GM23248 (cell line): ENCODE measurements at regions not wholly inside any gene's neighbourhood (a gene's known extent, or its start where the extent isn't known, plus 50 kb on each side); places are given as distances from the start of the nearest gene placed in this dataset.
"Not testable (repeated sequence)": the region's sequence is repeated elsewhere in the genome, so short reads cannot be mapped to it uniquely, and the experiment has no call there.

Experiments used
- DNase-seq: peaks from one replicate; pipeline ENCODE4 v3.0.0-alpha.2; 2015
- H2AFZ ChIP-seq: fragments of 200-600 bp; sonication (generic); 2 replicates; pipeline ENCODE4 v1.6.1; 2016; ENCODE audit warnings: antibody characterized with exemption
- H3F3A ChIP-seq: fragments of 200-600 bp; sonication (generic); 2 replicates; pipeline ENCODE4 v1.6.1; 2016; ENCODE audit warnings: mild to moderate bottlenecking, antibody characterized with exemption, mixed run types; ENCODE audit not compliant: insufficient read depth
- H3K27ac ChIP-seq: fragments of 200-600 bp; sonication (generic); 2 replicates; pipeline ENCODE4 v1.5.1; 2016; ENCODE audit warnings: mild to moderate bottlenecking
- H3K27me3 ChIP-seq: fragments of 200-600 bp; sonication (generic); replicated peaks from 2 replicates; pipeline ENCODE4 v1.6.1; 2016; ENCODE audit warnings: mild to moderate bottlenecking; ENCODE audit not compliant: insufficient read depth
- H3K36me3 ChIP-seq: fragments of 200-600 bp; sonication (generic); 2 replicates; pipeline ENCODE4 v1.6.1; 2016; ENCODE audit warnings: low read depth, mild to moderate bottlenecking
- H3K4me1 ChIP-seq: fragments of 200-600 bp; sonication (generic); 2 replicates; pipeline ENCODE4 v1.6.1; 2016; ENCODE audit warnings: mild to moderate bottlenecking; ENCODE audit not compliant: insufficient read depth
- H3K4me2 ChIP-seq: fragments of 200-600 bp; sonication (generic); one replicate; pipeline ENCODE4 v1.6.1; 2016; ENCODE audit warnings: mild to moderate bottlenecking; ENCODE audit not compliant: unreplicated experiment
- H3K4me3 ChIP-seq: fragments of 200-600 bp; sonication (generic); 2 replicates; pipeline ENCODE4 v1.5.1; 2016; ENCODE audit warnings: mild to moderate bottlenecking
- H3K79me2 ChIP-seq: fragments of 200-600 bp; sonication (generic); 2 replicates; pipeline ENCODE4 v1.6.1; 2016; ENCODE audit warnings: mild to moderate bottlenecking; ENCODE audit not compliant: insufficient read depth
- H3K9ac ChIP-seq: fragments of 200-600 bp; sonication (generic); 2 replicates; pipeline ENCODE4 v1.6.1; 2016; ENCODE audit warnings: mild to moderate bottlenecking
- H3K9me2 ChIP-seq: fragments of 200-600 bp; sonication (generic); 2 replicates; pipeline ENCODE4 v1.6.1; 2016; ENCODE audit warnings: mixed run types, mild to moderate bottlenecking, moderate library complexity; ENCODE audit not compliant: insufficient read depth
- H3K9me3 ChIP-seq: fragments of 200-600 bp; sonication (generic); one replicate; pipeline ENCODE4 v1.6.1; 2017; ENCODE audit warnings: low read depth
- H4K20me1 ChIP-seq: fragments of 200-600 bp; sonication (generic); 2 replicates; pipeline ENCODE4 v1.6.0; 2016; ENCODE audit not compliant: insufficient read depth
- EZH2 ChIP-seq: fragments of 200-600 bp; sonication (generic); IDR thresholded peaks from 2 replicates; pipeline ENCODE4 v1.6.1; 2018; ENCODE audit warnings: antibody characterized with exemption, mild to moderate bottlenecking; ENCODE audit not compliant: insufficient read depth, poor library complexity, severe bottlenecking
- EZH2phosphoT487 ChIP-seq: fragments of 200-600 bp; sonication (generic); IDR thresholded peaks from 2 replicates; pipeline ENCODE4 v1.6.1; 2018; ENCODE audit warnings: antibody characterized with exemption, moderate library complexity, mild to moderate bottlenecking, low read depth; ENCODE audit not compliant: insufficient read depth
- WGBS, 2 experiments: methylation state at CpG; one replicate each; pipeline ENCODE4 v1.1.6; 2015 to 2017; ENCODE audit warnings: low lambda C conversion rate in 2 of 2, low coverage in 1 of 2; ENCODE audit errors: missing lambda C conversion rate in 2 of 2; 5-methylcytosine and 5-hydroxymethylcytosine counted together
- in situ Hi-C: fragments of 300-500 bp; cut with MboI; formaldehyde crosslinking; loops from 2 replicates; pipeline ENCODE4 v1.15.0; 2020

DNA sequence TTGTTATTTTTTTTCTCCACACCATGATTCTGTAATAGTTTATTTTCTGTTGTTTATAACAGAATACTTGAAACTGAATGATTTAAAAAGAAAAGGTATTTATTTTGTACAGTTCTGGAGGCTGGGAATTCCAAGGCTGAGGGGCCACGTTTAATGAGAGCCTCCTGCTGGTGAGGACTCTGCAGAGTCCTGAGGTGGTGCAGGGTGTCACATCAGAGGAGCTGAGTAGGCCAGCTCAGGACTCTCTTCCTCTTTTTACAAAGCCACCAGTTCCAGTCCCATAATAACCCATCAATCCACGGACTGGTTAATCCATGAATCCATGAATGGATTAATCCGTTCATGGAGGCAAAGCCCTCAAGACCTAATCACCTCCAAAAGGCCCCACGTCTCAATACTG, 71.6 kb downstream of the TFAP2A start:
- no peak overlapping the region for H3K27ac ChIP-seq
- no peaks in the 10 kb centered on the region for H4K20me1 ChIP-seq
- no peaks in the 10 kb centered on the region for H3K4me1 ChIP-seq
- no peak overlapping the region for H3K4me2 ChIP-seq
- H3K79me2 ChIP-seq: no peaks in the 10 kb centered on the region
- H3K36me3 ChIP-seq: no peaks in the 10 kb centered on the region
- H3K27me3 ChIP-seq: no peaks in the 10 kb centered on the region
- no peak overlapping the region for H2AFZ ChIP-seq
- no peak overlapping the region for H3K4me3 ChIP-seq
- no peak for DNase-seq
- no peaks in the 10 kb centered on the region for H3K9me3 ChIP-seq
- no peaks in the 10 kb centered on the region for H3F3A ChIP-seq
- H3K9me2 ChIP-seq: no peaks in the 10 kb centered on the region
- H3K9ac ChIP-seq: no peak overlapping the region
- in situ Hi-C loops: no loop called here
- TF ChIP-seq EZH2 (no peak), EZH2phosphoT487 (no peak)
- 6 to 12% methylated on average over 4 of the region's 4 CpGs for WGBS, 2 experiments

DNA sequence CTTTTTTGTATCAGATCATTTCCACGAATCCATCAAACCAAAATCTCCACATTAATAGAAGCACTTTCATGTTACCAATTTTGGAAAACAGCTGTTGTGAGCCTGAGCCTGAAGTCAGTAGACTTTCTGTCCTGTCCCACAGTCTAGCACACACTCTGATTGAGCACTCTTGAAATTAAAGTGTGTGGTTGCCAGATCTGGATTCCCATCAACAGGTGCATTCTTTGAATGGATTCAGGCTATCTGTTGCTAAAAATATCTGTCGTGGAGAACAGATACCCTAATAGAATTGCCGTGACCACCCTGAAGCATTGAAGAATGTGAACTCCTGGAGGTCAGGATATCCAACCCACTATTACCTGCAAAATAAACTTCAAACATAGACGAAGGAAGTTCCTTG, 73.3 kb downstream of the TFAP2A start:
- in situ Hi-C loops: no loop called here
- Histone ChIP-seq H3K4me2 (no peak overlapping the region), H3K9ac (no peak overlapping the region), H3K36me3 (no peaks in the 10 kb centered on the region), H3F3A (no peaks in the 10 kb centered on the region), H3K9me3 (no peaks in the 10 kb centered on the region), H3K27ac (no peak overlapping the region), H3K27me3 (no peaks in the 10 kb centered on the region), H2AFZ (no peak overlapping the region), H4K20me1 (no peaks in the 10 kb centered on the region), H3K79me2 (no peaks in the 10 kb centered on the region), H3K4me3 (no peak overlapping the region), H3K9me2 (no peaks in the 10 kb centered on the region), H3K4me1 (no peaks in the 10 kb centered on the region)
- 4 to 6% methylated on average over 4 of the region's 4 CpGs for WGBS, 2 experiments
- DNase-seq: no peak
- TF ChIP-seq EZH2 (no peak), EZH2phosphoT487 (no peak)

- H3K27ac ChIP-seq: no peak overlapping the region
- H3K79me2 ChIP-seq: no peaks in the 10 kb centered on the region
- H3K4me3 ChIP-seq: no peak overlapping the region
- no peak overlapping the region for H3K4me2 ChIP-seq
- in situ Hi-C loops: no loop called here
- no peaks in the 10 kb centered on the region for H4K20me1 ChIP-seq
- no peak overlapping the region for H2AFZ ChIP-seq
- H3K4me1 ChIP-seq: no peaks in the 10 kb centered on the region
- no peaks in the 10 kb centered on the region for H3K9me2 ChIP-seq
- no peak for TF ChIP-seq EZH2phosphoT487
- TF ChIP-seq EZH2: no peak
- no peak for DNase-seq
- WGBS, 2 experiments: 57 to 59% methylated on average over 16 of the region's 16 CpGs
- H3K9me3 ChIP-seq: no peaks in the 10 kb centered on the region
- H3F3A ChIP-seq: no peaks in the 10 kb centered on the region
- H3K27me3 ChIP-seq: no peaks in the 10 kb centered on the region
- H3K9ac ChIP-seq: no peak overlapping the region
- no peaks in the 10 kb centered on the region for H3K36me3 ChIP-seq
Measured at GRCh38 chr6:10338151-10338550, 76.7 kb downstream of the TFAP2A start.

DNA sequence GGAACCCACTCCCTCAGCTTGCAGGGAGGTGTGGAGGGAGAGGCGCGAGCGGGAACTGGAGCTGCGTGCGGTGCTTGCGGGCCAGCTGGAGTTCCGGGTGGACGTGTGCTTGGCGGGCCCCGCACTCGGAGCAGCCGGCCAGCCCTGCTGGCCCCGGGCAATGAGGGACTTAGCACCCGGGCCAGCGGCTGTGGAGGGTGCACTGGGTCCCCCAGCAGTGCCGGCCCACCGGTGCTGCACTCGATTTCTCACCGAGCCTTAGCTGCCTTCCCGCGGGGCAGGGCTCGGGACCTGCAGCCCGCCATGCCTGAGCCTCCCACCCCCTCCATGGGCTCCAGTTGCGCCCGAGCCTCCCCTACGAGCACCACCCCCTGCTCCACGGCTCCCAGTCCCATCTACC, 77.5 kb downstream of the TFAP2A start:
- H3K9ac ChIP-seq, H3K27ac ChIP-seq, DNase-seq, H3K36me3 ChIP-seq, H3K4me3 ChIP-seq, H2AFZ ChIP-seq, H3K9me2 ChIP-seq, H3K4me1 ChIP-seq, H3F3A ChIP-seq, H3K27me3 ChIP-seq, H4K20me1 ChIP-seq, H3K79me2 ChIP-seq, H3K9me3 ChIP-seq, in situ Hi-C loops, H3K4me2 ChIP-seq: not testable (repeated sequence)
- 84 to 85% methylated on average over 6 to 25 of the region's 27 CpGs for WGBS, 2 experiments

DNA sequence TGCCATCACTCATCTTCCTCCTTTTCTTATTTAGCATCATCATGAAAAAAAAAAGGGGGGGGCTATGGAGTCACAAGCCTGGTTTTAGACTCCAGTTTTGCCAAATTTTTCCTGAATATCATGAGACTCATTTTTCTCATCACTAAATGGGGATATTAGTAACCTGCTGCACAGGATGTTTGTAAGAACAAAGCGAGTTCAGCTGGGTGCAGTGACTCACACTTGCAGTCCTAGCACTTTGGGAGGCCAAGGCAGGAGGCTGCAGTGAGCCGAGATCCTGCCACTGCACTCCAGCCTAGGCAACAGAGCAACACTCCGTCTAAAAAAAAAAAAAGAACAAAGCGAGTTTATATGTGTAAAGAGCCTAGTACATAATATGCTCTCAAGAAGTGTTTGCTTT, 82.8 kb downstream of the TFAP2A start:
- no peaks in the 10 kb centered on the region for H3K36me3 ChIP-seq
- no peaks in the 10 kb centered on the region for H3F3A ChIP-seq
- H3K4me2 ChIP-seq: no peak overlapping the region
- no peaks in the 10 kb centered on the region for H3K79me2 ChIP-seq
- H3K9ac ChIP-seq: no peak overlapping the region
- no peaks in the 10 kb centered on the region for H3K9me3 ChIP-seq
- 44 to 66% methylated on average over 4 of the region's 4 CpGs for WGBS, 2 experiments
- in situ Hi-C loops: no loop called here
- no peaks in the 10 kb centered on the region for H3K9me2 ChIP-seq
- H3K27me3 ChIP-seq: no peaks in the 10 kb centered on the region
- TF ChIP-seq EZH2 (no peak), EZH2phosphoT487 (no peak)
- DNase-seq: no peak
- no peak overlapping the region for H3K4me3 ChIP-seq
- H3K27ac ChIP-seq: no peak overlapping the region
- no peaks in the 10 kb centered on the region for H4K20me1 ChIP-seq
- no peak overlapping the region for H2AFZ ChIP-seq
- H3K4me1 ChIP-seq: no peaks in the 10 kb centered on the region
